Breast epithelium (tissue), 3 donors: ENCODE measurements at regions not wholly inside any gene's neighbourhood (a gene's known extent, or its start where the extent isn't known, plus 50 kb on each side); places are given as distances from the start of the nearest gene placed in this dataset.

Experiments
- POLR2A ChIP-seq: fragments of 450-650 bp; IDR thresholded peaks from one replicate; pipeline ENCODE4 v1.6.1; 2016; ENCODE audit warnings: antibody characterized with exemption, mild to moderate bottlenecking, moderate library complexity
- POLR2AphosphoS5 ChIP-seq, 3 donors: sonication (generic); formaldehyde crosslinking; IDR thresholded peaks; one replicate each; pipeline ENCODE4 v1.6.1; 2017; ENCODE audit warnings: antibody characterized with exemption in 3 of 3
- TF ChIP-seq, protein P1 (sequence below), 3 donors: fragments of 450-650 bp; IDR thresholded peaks; one replicate each; pipeline ENCODE4 v1.5.1; 2016 to 2017; ENCODE audit warnings: antibody characterized with exemption in 3 of 3, mild to moderate bottlenecking in 3 of 3, moderate library complexity in 3 of 3

DNA sequence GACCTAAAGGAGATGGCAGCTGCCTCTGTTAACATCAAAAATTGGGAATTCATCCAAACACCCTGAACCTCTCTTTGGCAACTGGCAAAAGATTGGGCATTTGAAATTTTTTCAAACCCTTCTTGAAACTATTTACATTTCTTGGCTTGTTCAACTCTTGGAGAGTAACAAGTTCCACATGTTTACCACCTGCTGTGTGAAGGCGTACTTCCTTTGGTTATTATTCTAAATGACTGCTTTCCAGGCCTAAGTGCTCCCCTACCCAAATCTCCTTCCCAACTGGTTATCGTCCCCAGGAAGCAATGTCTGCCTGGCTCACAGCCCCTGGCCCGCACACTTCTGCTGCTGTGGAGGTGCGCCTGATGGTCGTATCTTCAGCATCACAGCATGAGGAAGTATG is 422.7 kb downstream of the DMAC1 start:
- TF ChIP-seq POLR2A: no peak
- TF ChIP-seq, protein P1, sequence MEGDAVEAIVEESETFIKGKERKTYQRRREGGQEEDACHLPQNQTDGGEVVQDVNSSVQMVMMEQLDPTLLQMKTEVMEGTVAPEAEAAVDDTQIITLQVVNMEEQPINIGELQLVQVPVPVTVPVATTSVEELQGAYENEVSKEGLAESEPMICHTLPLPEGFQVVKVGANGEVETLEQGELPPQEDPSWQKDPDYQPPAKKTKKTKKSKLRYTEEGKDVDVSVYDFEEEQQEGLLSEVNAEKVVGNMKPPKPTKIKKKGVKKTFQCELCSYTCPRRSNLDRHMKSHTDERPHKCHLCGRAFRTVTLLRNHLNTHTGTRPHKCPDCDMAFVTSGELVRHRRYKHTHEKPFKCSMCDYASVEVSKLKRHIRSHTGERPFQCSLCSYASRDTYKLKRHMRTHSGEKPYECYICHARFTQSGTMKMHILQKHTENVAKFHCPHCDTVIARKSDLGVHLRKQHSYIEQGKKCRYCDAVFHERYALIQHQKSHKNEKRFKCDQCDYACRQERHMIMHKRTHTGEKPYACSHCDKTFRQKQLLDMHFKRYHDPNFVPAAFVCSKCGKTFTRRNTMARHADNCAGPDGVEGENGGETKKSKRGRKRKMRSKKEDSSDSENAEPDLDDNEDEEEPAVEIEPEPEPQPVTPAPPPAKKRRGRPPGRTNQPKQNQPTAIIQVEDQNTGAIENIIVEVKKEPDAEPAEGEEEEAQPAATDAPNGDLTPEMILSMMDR (IDR thresholded peaks at IDR 0.05): no peak
- no peak for TF ChIP-seq POLR2AphosphoS5 (IDR thresholded peaks at IDR 0.05)
